HEK293 (cell line): ENCODE measurements at regions not wholly inside any gene's neighbourhood (a gene's known extent, or its start where the extent isn't known, plus 50 kb on each side); places are given as distances from the start of the nearest gene placed in this dataset.

ENCODE experiments used
- CTCF ChIA-PET: fragments of 350-600 bp; formaldehyde crosslinking; extraction: SDS; loops from one replicate; lab custom pipeline; 2021; ENCODE audit warnings: antibody characterized with exemption; lab: Yijun Ruan, JAX
- POLR2A ChIA-PET: fragments of 300-600 bp; formaldehyde crosslinking; extraction: SDS; loops from one replicate; lab custom pipeline; 2020; ENCODE audit warnings: antibody characterized with exemption, inconsistent platforms; lab: Yijun Ruan, JAX
- H3K27ac ChIP-seq: fragments of 200-500 bp; sonication (Bioruptor generic); 2 replicates; pipeline ENCODE4 v1.5.1; 2014; ENCODE audit warnings: low read depth, low read length, control low read depth, inconsistent platforms; ENCODE audit errors: extremely low read depth
- H3K36me3 ChIP-seq, 2 experiments: fragments of 200-500 bp in 1 of 2; sonication (Bioruptor generic) in 1 of 2; 1 replicate in 1 of 2; 2 replicates in 1 of 2; pipeline ENCODE4 v1.5.1; 2014 to 2017; ENCODE audit warnings: inconsistent platforms in 2 of 2, low read length in 2 of 2; ENCODE audit not compliant: control insufficient read depth in 2 of 2, insufficient read depth in 1 of 2
- H3K4me1 ChIP-seq: fragments of 200-500 bp; sonication (Bioruptor generic); 2 replicates; pipeline ENCODE4 v1.5.1; 2014; ENCODE audit warnings: mild to moderate bottlenecking, low read length, inconsistent platforms; ENCODE audit not compliant: control insufficient read depth, insufficient read depth
- H3K4me3 ChIP-seq: 2 replicates; pipeline ENCODE4 v1.5.1; 2011; ENCODE audit warnings: low read depth, mild to moderate bottlenecking, control low read depth, low read length, moderate library complexity
- H3K9me3 ChIP-seq: fragments of 200-500 bp; sonication (Bioruptor generic); 2 replicates; pipeline ENCODE4 v1.5.1; 2014; ENCODE audit warnings: low read depth, low read length, inconsistent platforms; ENCODE audit not compliant: control insufficient read depth, insufficient read depth
- BCL11B ChIP-seq: fragments of 450-650 bp; formaldehyde crosslinking; IDR thresholded peaks from 2 replicates; pipeline ENCODE4 v1.5.1; 2016; ENCODE audit warnings: low read depth, missing biosample characterization, missing genetic modification characterization
- IKZF3 ChIP-seq: fragments of 450-650 bp; IDR thresholded peaks from 2 replicates; pipeline ENCODE4 v1.5.0; 2018; ENCODE audit warnings: missing biosample characterization, mild to moderate bottlenecking, missing genetic modification characterization, moderate library complexity
- PBX3 ChIP-seq: sonication (generic); formaldehyde crosslinking; IDR thresholded peaks from 2 replicates; pipeline ENCODE4 v1.8.1; 2022; ENCODE audit warnings: mild to moderate bottlenecking, moderate library complexity, missing genetic modification reagents
- PRDM6 ChIP-seq: fragments of 450-650 bp; formaldehyde crosslinking; IDR thresholded peaks from 2 replicates; pipeline ENCODE4 v1.5.1; 2017; ENCODE audit warnings: missing biosample characterization, missing genetic modification characterization
- RBAK ChIP-seq: fragments of 450-650 bp; formaldehyde crosslinking; IDR thresholded peaks from 2 replicates; pipeline ENCODE4 v1.5.1; 2016; ENCODE audit warnings: missing biosample characterization, missing genetic modification characterization
- SETDB1 ChIP-seq: IDR thresholded peaks from one replicate; pipeline ENCODE4 v1.6.1; 2017; ENCODE audit warnings: mild to moderate bottlenecking, low read length, moderate library complexity, mixed read lengths; ENCODE audit not compliant: insufficient read length
- TCF7L2 ChIP-seq: IDR thresholded peaks from 2 replicates; pipeline ENCODE4 v1.6.1; 2011; ENCODE audit warnings: low read depth, mild to moderate bottlenecking, inconsistent platforms, low read length, moderate library complexity, borderline replicate concordance
- ZBTB1 ChIP-seq: fragments of 450-650 bp; formaldehyde crosslinking; IDR thresholded peaks from 2 replicates; pipeline ENCODE4 v1.5.1; 2016; ENCODE audit warnings: missing biosample characterization, missing genetic modification characterization
- ZBTB10 ChIP-seq: fragments of 450-650 bp; formaldehyde crosslinking; IDR thresholded peaks from 2 replicates; pipeline ENCODE4 v1.5.1; 2016; ENCODE audit warnings: missing biosample characterization, missing genetic modification characterization
- ZFHX2 ChIP-seq: fragments of 450-650 bp; formaldehyde crosslinking; conservative IDR thresholded peaks from 2 replicates; pipeline ENCODE4 v1.5.1; 2016; ENCODE audit warnings: missing biosample characterization, missing genetic modification characterization
- ZNF280C ChIP-seq: fragments of 450-650 bp; formaldehyde crosslinking; IDR thresholded peaks from 2 replicates; pipeline ENCODE4 v1.5.1; 2016; ENCODE audit warnings: missing biosample characterization, missing genetic modification characterization
- ZNF596 ChIP-seq: fragments of 450-650 bp; IDR thresholded peaks from 2 replicates; pipeline ENCODE4 v1.5.0; 2018; ENCODE audit warnings: missing biosample characterization, mild to moderate bottlenecking, missing genetic modification characterization, moderate library complexity
- ZNF610 ChIP-seq: fragments of 450-650 bp; formaldehyde crosslinking; IDR thresholded peaks from 2 replicates; pipeline ENCODE4 v1.5.1; 2016; ENCODE audit warnings: missing biosample characterization, missing genetic modification characterization, borderline replicate concordance
- ZNF623 ChIP-seq: fragments of 450-650 bp; formaldehyde crosslinking; IDR thresholded peaks from 2 replicates; pipeline ENCODE4 v1.5.1; 2016; ENCODE audit warnings: missing biosample characterization, missing genetic modification characterization
- ZNF843 ChIP-seq: fragments of 450-650 bp; formaldehyde crosslinking; IDR thresholded peaks from 2 replicates; pipeline ENCODE4 v1.5.1; 2016; ENCODE audit warnings: missing biosample characterization, missing genetic modification characterization

DNA sequence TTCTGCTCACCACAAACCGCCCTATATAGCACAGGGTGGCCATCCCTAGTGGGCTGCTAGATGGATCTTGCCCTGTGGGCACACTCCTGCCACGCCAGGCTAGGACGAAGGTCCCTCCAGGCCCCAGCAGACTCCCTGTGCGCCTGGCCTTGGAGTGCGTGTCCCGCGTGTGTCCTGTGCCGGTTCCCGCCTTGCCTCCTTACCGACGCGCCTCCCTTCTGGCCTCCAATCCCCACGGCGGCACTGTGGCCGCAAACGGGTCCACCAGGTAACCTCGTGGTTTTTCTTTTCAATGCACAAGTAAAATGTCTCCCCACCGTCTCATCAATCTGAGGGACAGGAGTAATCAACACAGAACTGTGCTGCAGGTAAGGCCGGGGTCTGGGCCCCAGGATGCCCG lies 133.8 kb upstream of the PHACTR3 start:
- POLR2A ChIA-PET, result no interaction called here
- Histone ChIP-seq H3K27ac (no peak overlapping the region), H3K9me3 (no peaks in the 10 kb centered on the region), H3K36me3 (no peaks in the 10 kb centered on the region), H3K4me3 (no peak overlapping the region), H3K4me1 (no peaks in the 10 kb centered on the region)
- CTCF ChIA-PET, result interaction anchor here (0.6 kb wide), 1 partner anchor 26 kb away, joined by 3 read pairs; no protein-coding TSS in a partner anchor
- TF ChIP-seq ZBTB10 (tag by site-specific recombination), result no peak
- TF ChIP-seq SETDB1, result no peak
- no peak for TF ChIP-seq ZNF280C (tag by site-specific recombination)
- TF ChIP-seq ZNF610 (tag by site-specific recombination), result no peak
- no peak for TF ChIP-seq TCF7L2
- no peak for TF ChIP-seq ZBTB1 (tag by site-specific recombination)
- TF ChIP-seq ZNF843 (tag by site-specific recombination), result no peak

GRCh38 chr20:59471653-59472421 lies 132.5 kb upstream of the PHACTR3 start:
- no peaks in the 10 kb centered on the region for H3K4me1 ChIP-seq
- no peaks in the 10 kb centered on the region for H3K36me3 ChIP-seq
- TF ChIP-seq BCL11B (tag by site-specific recombination), result no peak
- 0 out of 2 replicates have a peak, but pooled peaks have one; percentile 8 for TF ChIP-seq ZFHX2
- no peak for TF ChIP-seq RBAK (tag by site-specific recombination)
- TF ChIP-seq ZNF596 (tag by site-specific recombination), result no peak
- TF ChIP-seq ZNF623 (tag by site-specific recombination), result no peak
- no peak for TF ChIP-seq PRDM6 (tag by site-specific recombination)
- no peak for TF ChIP-seq ZNF843 (tag by site-specific recombination)
- no peak for TF ChIP-seq PBX3 (CRISPR knock-in tag)
- no peak for TF ChIP-seq IKZF3 (tag by site-specific recombination)
- H3K4me3 ChIP-seq, result no peak overlapping the region
- CTCF ChIA-PET, result interaction anchor here (0.5 to 0.6 kb wide), 2 partner anchors 68 to 322 kb away, joined by 3 read pairs; no protein-coding TSS in a partner anchor
- no peaks in the 10 kb centered on the region for H3K9me3 ChIP-seq
- H3K27ac ChIP-seq, result no peak overlapping the region
- POLR2A ChIA-PET, result no interaction called here
